ENCODE measurements at regions not wholly inside any gene's neighbourhood (a gene's known extent, or its start where the extent isn't known, plus 50 kb on each side); places are given as distances from the start of the nearest gene placed in this dataset.
"Not testable (repeated sequence)": the region's sequence is repeated elsewhere in the genome, so short reads cannot be mapped to it uniquely, and the experiment has no call there.

DNA sequence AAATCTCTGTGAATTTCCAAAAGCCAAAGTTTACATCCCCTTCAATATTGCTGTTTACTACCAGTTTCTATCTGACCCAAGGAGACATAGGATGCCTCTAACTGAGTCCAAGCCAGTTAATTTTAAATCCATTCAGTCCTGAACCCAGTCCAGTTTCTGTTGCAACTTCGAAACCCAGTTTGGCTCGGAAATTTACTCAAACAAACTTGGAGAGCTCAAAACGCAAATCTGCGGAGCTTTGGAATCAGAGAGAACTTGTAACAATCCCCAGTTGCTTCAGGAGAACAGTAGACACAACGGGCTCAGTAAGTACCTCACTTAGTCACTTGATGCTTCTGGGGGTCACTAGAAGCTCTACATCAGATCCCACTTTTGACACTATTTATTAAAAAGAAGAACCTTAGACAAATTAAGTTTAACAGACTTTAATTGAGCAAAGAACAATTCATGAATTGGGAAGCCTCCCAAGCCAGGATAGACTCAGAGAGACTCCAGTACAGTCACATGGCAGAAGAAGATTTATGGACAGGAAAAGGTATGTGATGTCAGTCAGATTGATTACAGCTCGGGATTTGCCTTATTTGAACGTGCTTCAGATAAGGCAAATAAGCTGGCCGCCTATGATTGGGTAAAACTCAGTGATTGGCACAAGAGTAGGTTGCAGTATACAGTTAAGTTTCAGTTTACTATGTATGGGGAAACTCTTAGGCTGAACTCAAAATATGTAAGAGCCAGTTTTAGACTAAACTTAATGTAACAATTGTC is 118.0 kb downstream of the RFPL4B start:
- no peak for FAIRE-seq

- no peak for FAIRE-seq
Measured at GRCh38 chr6:112466373-112467151, 119.4 kb downstream of the RFPL4B start.

- no peak for FAIRE-seq
Measured at GRCh38 chr6:112468359-112468758, 121.2 kb downstream of the RFPL4B start.

- no peak for FAIRE-seq
Measured at GRCh38 chr6:112469306-112469705, 122.2 kb downstream of the RFPL4B start.

- FAIRE-seq, result no peak
Measured at GRCh38 chr6:112470376-112470775, 123.2 kb downstream of the RFPL4B start.

GRCh38 chr6:112470950-112471349 is 123.8 kb downstream of the RFPL4B start:
- FAIRE-seq, result no peak

DNA sequence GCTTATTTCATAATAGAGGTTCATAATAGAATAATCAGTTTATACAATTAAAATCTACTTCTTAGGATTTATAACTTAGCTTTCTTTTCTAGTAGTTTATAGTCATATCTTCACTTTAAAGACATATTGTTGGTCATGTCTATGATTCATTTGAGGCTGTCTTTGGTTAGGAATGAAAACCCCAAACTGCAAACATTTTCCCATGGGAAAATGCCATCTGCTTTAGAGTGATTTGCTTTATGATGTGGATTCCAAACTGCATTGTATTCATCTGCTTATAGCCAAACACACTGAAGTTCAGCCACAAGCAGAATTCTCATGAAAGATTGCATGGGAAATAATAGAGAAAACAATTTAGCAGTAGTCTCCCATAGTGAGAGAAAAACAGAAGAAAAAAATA is 128.0 kb downstream of the RFPL4B start:
- FAIRE-seq, result peak; percentile 13

- FAIRE-seq, result no peak
Measured at GRCh38 chr6:112477125-112477524, 130.0 kb downstream of the RFPL4B start.

DNA sequence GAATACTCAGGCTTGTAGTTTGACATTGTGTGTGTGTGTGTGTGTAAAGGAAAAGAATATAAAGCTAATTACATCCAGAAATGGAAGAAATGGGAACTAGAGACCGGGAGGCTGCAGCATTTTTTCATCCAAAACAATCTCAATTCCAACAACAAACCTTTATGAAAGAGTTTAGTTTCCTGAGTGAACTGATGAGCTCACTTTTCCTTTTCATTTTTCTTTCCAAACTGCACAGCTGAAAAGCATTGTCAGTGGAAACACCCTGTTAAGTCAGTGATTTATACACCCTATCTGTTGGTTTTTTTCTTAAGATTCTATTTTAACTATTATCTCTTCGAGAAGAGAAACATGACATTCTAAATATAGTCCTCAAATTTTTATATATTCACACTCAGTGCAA is 130.9 kb downstream of the RFPL4B start:
- no peak for FAIRE-seq

DNA sequence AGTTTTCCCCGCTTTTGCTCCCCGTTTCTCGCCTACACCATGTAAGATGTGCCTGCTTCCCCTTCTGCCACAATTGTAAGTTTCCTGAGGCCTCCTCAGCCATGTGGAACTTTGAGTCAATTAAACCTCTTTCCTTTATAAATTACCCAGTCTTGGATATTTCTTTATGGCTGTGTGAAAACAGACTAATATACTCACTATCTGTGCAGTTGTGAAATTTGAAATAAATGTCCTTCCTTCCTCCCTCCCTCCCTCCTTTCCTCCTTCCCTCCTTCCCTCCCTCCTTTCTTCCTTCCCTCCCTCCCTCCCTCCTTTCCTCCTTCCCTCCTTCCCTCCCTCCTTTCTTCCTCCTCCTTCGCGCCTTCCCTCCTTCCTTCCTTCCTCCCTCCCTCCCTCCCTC is 132.8 kb downstream of the RFPL4B start:
- FAIRE-seq, result not testable (repeated sequence)

- FAIRE-seq, result no peak
Measured at GRCh38 chr6:112480553-112480952, 133.4 kb downstream of the RFPL4B start.

DNA sequence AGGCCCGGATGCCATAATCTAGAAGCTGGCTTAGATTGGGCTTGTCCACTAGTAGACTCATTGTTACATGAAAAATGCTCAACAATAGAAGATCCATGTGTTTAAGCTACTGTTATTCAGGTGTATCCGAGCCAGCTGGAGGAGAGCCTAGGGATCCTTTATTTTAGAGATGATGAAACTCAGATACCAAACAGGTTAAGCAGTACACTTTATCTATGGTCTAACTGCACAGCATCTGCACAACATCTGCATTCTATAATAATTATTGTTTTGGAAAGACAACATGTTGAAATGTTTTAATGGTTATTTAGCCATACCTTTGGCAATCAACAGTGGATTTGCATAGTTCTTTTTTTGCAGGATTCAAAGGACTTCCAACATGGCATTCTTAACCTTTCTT is 134.1 kb downstream of the RFPL4B start:
- FAIRE-seq, result no peak

GRCh38 chr6:112482373-112482772 is 135.2 kb downstream of the RFPL4B start:
- no peak for FAIRE-seq

DNA sequence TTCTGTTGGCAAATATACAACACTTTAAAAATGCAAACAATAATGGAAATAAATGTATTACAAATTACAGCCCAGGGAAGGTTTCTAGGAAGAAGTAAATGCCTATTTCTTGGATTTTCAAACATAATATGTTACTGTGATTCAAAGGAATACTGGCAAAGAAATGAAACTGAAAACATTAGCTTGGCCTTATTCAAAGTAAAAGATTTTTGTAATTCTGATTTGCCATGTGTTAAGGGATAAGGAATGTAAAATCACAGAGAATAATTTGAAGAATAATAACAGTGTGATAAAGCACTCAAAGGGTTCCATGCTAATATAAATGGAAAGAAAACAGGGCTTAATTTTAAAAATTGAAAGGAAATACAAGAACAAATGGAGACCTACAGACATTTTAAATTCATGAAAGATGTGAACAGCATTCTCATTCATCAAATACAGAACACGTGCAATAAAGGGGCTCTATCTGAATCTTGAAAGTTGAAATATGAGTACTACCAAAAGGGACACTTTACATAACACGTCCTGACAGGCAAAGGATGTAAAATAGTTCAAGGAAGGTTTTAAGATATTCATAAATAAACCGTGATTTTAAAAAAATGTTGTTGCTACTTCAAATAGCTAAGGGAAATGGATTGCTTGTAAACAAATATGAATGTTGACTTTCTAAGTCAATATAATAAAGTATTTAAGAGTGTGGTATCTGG is 138.1 kb downstream of the RFPL4B start:
- FAIRE-seq, result no peak

DNA sequence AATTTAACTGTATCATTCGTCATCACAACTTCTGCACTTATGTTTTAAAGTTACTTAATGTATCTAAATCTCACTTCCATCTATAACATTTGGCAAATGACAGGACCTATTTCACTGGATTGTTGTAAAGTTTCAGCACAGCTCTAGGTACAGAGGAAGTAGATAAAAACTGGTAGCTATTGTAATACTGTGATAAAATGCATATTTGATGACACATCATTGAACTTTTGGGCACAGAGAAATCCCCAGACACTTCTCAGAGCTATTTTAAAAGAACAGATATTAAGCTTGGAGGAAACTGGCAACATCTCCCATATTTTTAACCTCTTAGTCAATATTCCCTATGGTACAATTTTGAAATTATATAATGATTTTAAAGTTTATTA is 138.7 kb downstream of the RFPL4B start:
- FAIRE-seq, result no peak

GRCh38 chr6:112486454-112486853 is 139.3 kb downstream of the RFPL4B start:
- no peak for FAIRE-seq

DNA sequence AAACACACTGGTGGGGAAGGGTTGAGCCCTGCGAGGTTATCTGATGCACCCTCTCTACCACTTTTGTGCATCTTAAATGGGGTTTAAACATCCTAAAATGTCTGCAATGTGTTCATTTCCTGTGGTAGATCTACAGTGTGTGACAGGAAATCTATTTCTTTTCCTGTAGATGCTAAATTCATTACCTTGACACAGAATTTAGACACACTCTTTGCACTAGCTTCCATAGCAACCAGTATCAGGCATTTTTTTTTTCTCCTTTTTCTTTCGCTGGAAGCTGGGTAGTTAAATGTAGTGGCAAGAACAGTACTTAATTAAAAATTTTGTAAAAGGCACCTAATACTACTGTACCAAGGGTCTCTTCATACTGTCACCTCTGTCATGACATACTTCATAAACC is 141.1 kb downstream of the RFPL4B start:
- no peak for FAIRE-seq

DNA sequence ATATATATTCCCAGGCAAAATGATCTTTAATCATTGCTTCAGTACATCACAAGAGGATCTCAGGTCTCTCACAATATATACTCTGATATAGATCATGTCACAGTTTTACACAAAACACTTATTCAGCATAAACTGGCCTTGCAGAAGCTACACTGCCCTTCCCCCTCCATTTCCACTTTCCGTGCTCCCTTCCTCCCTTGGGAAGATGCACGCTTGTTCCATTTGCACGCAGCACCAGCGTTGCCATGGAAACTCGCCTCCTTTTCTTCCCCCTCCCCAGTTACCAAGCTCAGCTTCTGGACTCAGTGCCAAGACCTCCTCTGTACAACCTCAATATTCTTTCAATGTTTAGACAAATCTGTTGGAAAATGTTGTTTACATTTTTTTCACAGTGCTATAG is 154.6 kb downstream of the RFPL4B start:
- FAIRE-seq, result no peak

GRCh38 chr6:112502351-112503090 is 155.4 kb downstream of the RFPL4B start:
- FAIRE-seq, result peak; percentile 17

DNA sequence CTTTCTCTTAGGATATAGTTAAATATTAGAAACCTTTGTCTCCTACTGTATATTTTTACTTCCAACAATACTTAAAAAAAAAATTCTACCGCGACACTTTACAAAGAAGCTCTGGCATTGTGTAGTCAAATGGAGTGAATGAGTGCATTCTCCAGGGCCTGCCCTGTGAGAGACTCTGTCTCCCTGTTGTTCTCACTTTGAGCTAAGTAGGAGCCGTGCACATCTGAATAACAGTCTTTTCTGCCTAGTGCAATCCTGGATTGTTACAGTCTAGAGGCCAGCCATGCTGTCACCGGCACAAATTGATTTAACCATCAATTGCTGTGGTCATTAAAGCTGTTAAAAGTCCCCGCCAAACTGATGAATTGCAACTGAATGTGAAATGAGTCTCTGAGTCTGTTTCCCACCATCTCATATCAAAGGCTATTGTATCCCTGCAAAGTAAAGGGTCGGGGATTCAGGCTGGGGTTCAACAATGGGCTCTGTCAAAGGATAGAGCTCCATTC is 156.0 kb downstream of the RFPL4B start:
- no peak for FAIRE-seq

DNA sequence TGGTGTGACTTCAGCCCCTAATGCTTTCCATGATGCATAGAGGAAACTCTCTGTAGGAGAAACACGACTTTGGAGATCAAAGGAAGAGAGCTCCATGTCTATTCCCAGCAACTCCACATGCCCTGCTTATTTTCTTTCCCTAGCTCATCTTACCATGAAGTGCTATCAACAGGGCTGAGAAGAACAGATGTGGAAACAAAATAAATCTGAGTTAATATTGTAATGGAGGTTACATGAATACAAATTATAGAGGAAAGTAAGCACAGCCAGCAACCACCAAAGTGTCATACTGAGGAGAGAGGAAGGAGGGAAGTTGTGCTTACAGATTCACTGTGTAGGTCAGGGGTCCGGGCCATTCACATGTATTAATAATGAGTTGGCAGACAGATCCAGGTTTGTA is 157.5 kb downstream of the RFPL4B start:
- FAIRE-seq, result no peak

DNA sequence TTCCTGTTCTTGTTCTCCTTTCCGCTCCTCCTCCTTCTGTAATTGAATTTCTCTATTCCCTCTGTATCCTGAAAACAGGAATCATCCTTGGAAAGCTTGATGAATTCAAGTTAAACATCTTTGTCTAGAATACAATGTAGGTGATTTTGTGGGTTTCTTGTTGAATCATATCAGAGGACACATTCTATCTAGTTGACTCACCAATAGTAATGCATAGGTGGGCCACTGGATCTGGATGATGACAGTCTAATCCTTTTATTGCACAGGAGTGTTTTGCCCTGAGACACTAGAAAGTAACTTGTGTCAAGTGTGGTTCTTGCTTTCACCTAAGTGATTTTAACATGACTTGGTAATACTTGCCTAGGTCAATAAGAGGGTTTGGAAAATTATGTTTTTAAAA is 164.3 kb downstream of the RFPL4B start:
- no peak for FAIRE-seq

GRCh38 chr6:112513175-112513574 is 166.0 kb downstream of the RFPL4B start:
- FAIRE-seq, result no peak

All from islet of Langerhans (tissue), 1 donor.